ENCODE measurements at regions not wholly inside any gene's neighbourhood (a gene's known extent, or its start where the extent isn't known, plus 50 kb on each side); places are given as distances from the start of the nearest gene placed in this dataset.
"Not testable (repeated sequence)": the region's sequence is repeated elsewhere in the genome, so short reads cannot be mapped to it uniquely, and the experiment has no call there.

- Mint-ChIP-seq H3K4me3 (no peak overlapping the region), H3K27ac (no peak overlapping the region), H3K27me3 (ENCODE audit: low read depth) (no peaks in the 10 kb centered on the region), H3K4me1 (ENCODE audit: low read depth) (no peaks in the 10 kb centered on the region), H3K36me3 (ENCODE audit: low read depth) (no peaks in the 10 kb centered on the region), H3K9me3 (no peaks in the 10 kb centered on the region)
These were observed 107.7 kb upstream of the CDYL start for GRCh38 chr6:4668271-4669179.

- H3K4me3 Mint-ChIP-seq: no peak overlapping the region
- H3K27ac Mint-ChIP-seq: no peak overlapping the region
These were observed 108.6 kb upstream of the CDYL start for GRCh38 chr6:4667591-4667990.

GRCh38 chr6:4666886-4667513 lies 109.2 kb upstream of the CDYL start:
- Mint-ChIP-seq H3K9me3 (no peaks in the 10 kb centered on the region), H3K36me3 (ENCODE audit: low read depth) (no peaks in the 10 kb centered on the region), H3K27ac (no peak overlapping the region), H3K27me3 (ENCODE audit: low read depth) (no peaks in the 10 kb centered on the region), H3K4me3 (no peak overlapping the region), H3K4me1 (ENCODE audit: low read depth) (no peaks in the 10 kb centered on the region)

More at GRCh38 chr6:4667591-4667990, 108.6 kb upstream of the CDYL start:
- H3K4me1 Mint-ChIP-seq (ENCODE audit: low read depth): no peaks in the 10 kb centered on the region
- H3K27me3 Mint-ChIP-seq (ENCODE audit: low read depth): no peaks in the 10 kb centered on the region
- no peaks in the 10 kb centered on the region for H3K9me3 Mint-ChIP-seq
- H3K36me3 Mint-ChIP-seq (ENCODE audit: low read depth): no peaks in the 10 kb centered on the region

- Mint-ChIP-seq H3K27me3 (ENCODE audit: low read depth) (no peaks in the 10 kb centered on the region), H3K4me3 (no peak overlapping the region), H3K9me3 (no peaks in the 10 kb centered on the region), H3K4me1 (ENCODE audit: low read depth) (no peaks in the 10 kb centered on the region), H3K36me3 (ENCODE audit: low read depth) (no peaks in the 10 kb centered on the region), H3K27ac (no peak overlapping the region)
These were observed 110.5 kb upstream of the CDYL start for GRCh38 chr6:4665489-4666417.

GRCh38 chr6:4664911-4665310 lies 111.3 kb upstream of the CDYL start:
- H3K9me3 Mint-ChIP-seq: no peaks in the 10 kb centered on the region
- no peak overlapping the region for H3K27ac Mint-ChIP-seq
- H3K4me3 Mint-ChIP-seq: no peak overlapping the region
- no peaks in the 10 kb centered on the region for H3K4me1 Mint-ChIP-seq (ENCODE audit: low read depth)
- no peaks in the 10 kb centered on the region for H3K27me3 Mint-ChIP-seq (ENCODE audit: low read depth)
- no peaks in the 10 kb centered on the region for H3K36me3 Mint-ChIP-seq (ENCODE audit: low read depth)

- H3K9me3 Mint-ChIP-seq: no peaks in the 10 kb centered on the region
- H3K27me3 Mint-ChIP-seq (ENCODE audit: low read depth): no peaks in the 10 kb centered on the region
- no peaks in the 10 kb centered on the region for H3K36me3 Mint-ChIP-seq (ENCODE audit: low read depth)
- no peaks in the 10 kb centered on the region for H3K4me1 Mint-ChIP-seq (ENCODE audit: low read depth)
- H3K27ac Mint-ChIP-seq: no peak overlapping the region
- no peak overlapping the region for H3K4me3 Mint-ChIP-seq
These were observed 112.0 kb upstream of the CDYL start for GRCh38 chr6:4664117-4664626.

GRCh38 chr6:4662886-4663285 lies 113.3 kb upstream of the CDYL start:
- Mint-ChIP-seq H3K9me3 (no peaks in the 10 kb centered on the region), H3K4me1 (ENCODE audit: low read depth) (no peaks in the 10 kb centered on the region), H3K27ac (no peak overlapping the region), H3K27me3 (ENCODE audit: low read depth) (no peaks in the 10 kb centered on the region), H3K36me3 (ENCODE audit: low read depth) (no peaks in the 10 kb centered on the region), H3K4me3 (no peak overlapping the region)

- Mint-ChIP-seq H3K4me3 (no peak overlapping the region), H3K27ac (no peak overlapping the region), H3K9me3 (no peaks in the 10 kb centered on the region), H3K4me1 (ENCODE audit: low read depth) (no peaks in the 10 kb centered on the region), H3K36me3 (ENCODE audit: low read depth) (no peaks in the 10 kb centered on the region), H3K27me3 (ENCODE audit: low read depth) (no peaks in the 10 kb centered on the region)
These were observed 114.8 kb upstream of the CDYL start for GRCh38 chr6:4661391-4661790.

GRCh38 chr6:4660377-4661321 lies 115.6 kb upstream of the CDYL start:
- H3K4me3 Mint-ChIP-seq: no peak overlapping the region
- H3K4me1 Mint-ChIP-seq (ENCODE audit: low read depth): no peaks in the 10 kb centered on the region
- no peak overlapping the region for H3K27ac Mint-ChIP-seq
- no peaks in the 10 kb centered on the region for H3K36me3 Mint-ChIP-seq (ENCODE audit: low read depth)
- no peaks in the 10 kb centered on the region for H3K9me3 Mint-ChIP-seq
- H3K27me3 Mint-ChIP-seq (ENCODE audit: low read depth): no peaks in the 10 kb centered on the region

- not testable (repeated sequence) for H3K27ac Mint-ChIP-seq; H3K4me1 Mint-ChIP-seq (ENCODE audit: low read depth); H3K36me3 Mint-ChIP-seq (ENCODE audit: low read depth); H3K27me3 Mint-ChIP-seq (ENCODE audit: low read depth); H3K9me3 Mint-ChIP-seq; H3K4me3 Mint-ChIP-seq
These were observed 116.5 kb upstream of the CDYL start for GRCh38 chr6:4659719-4660118.

GRCh38 chr6:4658486-4658885 lies 117.7 kb upstream of the CDYL start:
- Mint-ChIP-seq H3K9me3 (no peaks in the 10 kb centered on the region), H3K4me3 (no peak overlapping the region), H3K36me3 (ENCODE audit: low read depth) (no peaks in the 10 kb centered on the region), H3K27me3 (ENCODE audit: low read depth) (peaks cover 3% of the 10 kb centered on the region), H3K4me1 (ENCODE audit: low read depth) (no peaks in the 10 kb centered on the region), H3K27ac (no peak overlapping the region)

- Mint-ChIP-seq H3K27ac (no peak overlapping the region), H3K36me3 (ENCODE audit: low read depth) (no peaks in the 10 kb centered on the region), H3K4me3 (no peak overlapping the region), H3K4me1 (ENCODE audit: low read depth) (no peaks in the 10 kb centered on the region), H3K9me3 (no peaks in the 10 kb centered on the region), H3K27me3 (ENCODE audit: low read depth) (peaks cover 3% of the 10 kb centered on the region)
These were observed 120.1 kb upstream of the CDYL start for GRCh38 chr6:4656106-4656505.

- Mint-ChIP-seq H3K36me3 (ENCODE audit: low read depth) (no peaks in the 10 kb centered on the region), H3K4me3 (no peak overlapping the region), H3K27ac (no peak overlapping the region), H3K4me1 (ENCODE audit: low read depth) (no peaks in the 10 kb centered on the region), H3K9me3 (no peaks in the 10 kb centered on the region), H3K27me3 (ENCODE audit: low read depth) (peaks cover 9% of the 10 kb centered on the region)
These were observed 120.8 kb upstream of the CDYL start for GRCh38 chr6:4655196-4656025.
